HepG2 (cell line): ENCODE measurements at regions not wholly inside any gene's neighbourhood (a gene's known extent, or its start where the extent isn't known, plus 50 kb on each side); places are given as distances from the start of the nearest gene placed in this dataset.
"Not testable (repeated sequence)": the region's sequence is repeated elsewhere in the genome, so short reads cannot be mapped to it uniquely, and the experiment has no call there.

Experiments used
- ATAC-seq: fragments of 200-7000 bp; cut with Tn5 transposase; 3 replicates; pipeline ENCODE4 v1.9.1; 2020; ENCODE audit warnings: mild to moderate bottlenecking, moderate library complexity
- BruUV-seq: library from RNA; stranded (reverse); fragments of 400-500 nt; replicated peaks from 2 replicates; lab custom pipeline; 2021; lab: Mats Ljungman, UMichigan
- CTCF ChIA-PET: fragments of 300-600 bp; formaldehyde crosslinking; extraction: SDS; loops from one replicate; lab custom pipeline; 2021; ENCODE audit warnings: low total read pairs, inconsistent platforms, low intra/inter-chr PET ratio; lab: Yijun Ruan, JAX
- POLR2A ChIA-PET: fragments of 350-600 bp; sonication (Branson Sonifier 250); formaldehyde crosslinking; loops from one replicate; lab custom pipeline; 2020; ENCODE audit warnings: antibody characterized with exemption, inconsistent platforms; lab: Yijun Ruan, JAX
- DNase-seq: peaks from one replicate; pipeline ENCODE4 v3.0.0-alpha.2; 2015; ENCODE audit warnings: low spot score
- FAIRE-seq: peaks from 3 replicates; lab custom pipeline; 2011; peaks lifted over from hg19 to GRCh38; lab: Jason Lieb, UNC
- H2AFZ ChIP-seq: one replicate; pipeline ENCODE4 v1.6.1; 2011; ENCODE audit warnings: low read length, inconsistent platforms
- H3K27ac ChIP-seq: fragments of 300-600 bp; 3 replicates; pipeline ENCODE4 v1.8.0; 2011; ENCODE audit warnings: mixed run types, mild to moderate bottlenecking, mixed read lengths, low read length, inconsistent platforms; ENCODE audit not compliant: insufficient read depth; ENCODE audit errors: extremely low read length
- H3K27me3 ChIP-seq, 2 experiments: fragments of 200-600 bp in 1 of 2; 2 replicates in 1 of 2; 3 replicates in 1 of 2; pipeline versions ENCODE4 v1.6.0 to v1.8.0; 2011; ENCODE audit warnings: low read length in 2 of 2, mild to moderate bottlenecking in 2 of 2, moderate library complexity in 2 of 2, inconsistent platforms in 1 of 2; ENCODE audit not compliant: insufficient read depth in 2 of 2, control insufficient read depth in 1 of 2
- H3K36me3 ChIP-seq, 2 experiments: fragments of 200-600 bp in 1 of 2; replicated peaks in 1 of 2; 2 replicates in 1 of 2; 3 replicates in 1 of 2; pipeline versions ENCODE4 v1.5.1 to v1.8.0; 2011; ENCODE audit warnings: low read length in 2 of 2, inconsistent platforms in 1 of 2; ENCODE audit not compliant: insufficient read depth in 2 of 2, control insufficient read depth in 1 of 2
- H3K4me1 ChIP-seq: 2 replicates; pipeline ENCODE4 v1.5.1; 2012; ENCODE audit warnings: low read length, inconsistent platforms; ENCODE audit not compliant: insufficient read depth
- H3K4me2 ChIP-seq: 2 replicates; pipeline ENCODE4 v1.6.0; 2011; ENCODE audit warnings: low read depth, low read length, inconsistent platforms
- H3K4me3 ChIP-seq, 3 experiments: fragments of 200-600 bp in 1 of 3; sonication (generic), shearing (Covaris generic) in 1 of 3; replicated peaks in 1 of 3; 2 replicates each; pipeline ENCODE4 v1.5.1; 2011 to 2016; ENCODE audit warnings: low read length in 3 of 3, inconsistent platforms in 2 of 3, low read depth in 2 of 3, mild to moderate bottlenecking in 2 of 3, control low read depth in 1 of 3, mixed read lengths in 1 of 3; ENCODE audit not compliant: insufficient read depth in 1 of 3
- H3K79me2 ChIP-seq: one replicate; pipeline ENCODE4 v1.6.1; 2011; ENCODE audit warnings: low read length, inconsistent platforms; ENCODE audit not compliant: insufficient read depth
- H3K9ac ChIP-seq: 2 replicates; pipeline ENCODE4 v1.6.0; 2011; ENCODE audit warnings: mild to moderate bottlenecking, low read depth, low read length, inconsistent platforms; ENCODE audit not compliant: insufficient read depth
- H3K9me3 ChIP-seq: 2 replicates; pipeline ENCODE4 v1.5.1; 2012; ENCODE audit warnings: mild to moderate bottlenecking, low read length
- H4K20me1 ChIP-seq: 2 replicates; pipeline ENCODE4 v1.6.0; 2011; ENCODE audit warnings: inconsistent platforms, mild to moderate bottlenecking, low read length, moderate library complexity; ENCODE audit not compliant: insufficient read depth
- MAFF ChIP-seq: IDR thresholded peaks from 2 replicates; pipeline ENCODE4 v1.6.1; 2011; ENCODE audit warnings: low read depth, low read length, improper control_type of control experiment
- MAFK ChIP-seq, 2 experiments: IDR thresholded peaks in 1 of 2; conservative IDR thresholded peaks in 1 of 2; 2 replicates each; pipeline ENCODE4 v1.6.1; 2011; ENCODE audit warnings: improper control_type of control experiment in 2 of 2, low read length in 2 of 2
- WGBS: methylation state at CpG from one replicate; pipeline ENCODE4 v1.1.6; 2017; ENCODE audit warnings: low lambda C conversion rate; 5-methylcytosine and 5-hydroxymethylcytosine counted together
- in situ Hi-C: cut with HindIII; loops from 2 replicates; pipeline ENCODE4 v1.10.0; 2017; ENCODE audit warnings: low pct_unique_long_range_greater_than_20kb; ENCODE audit not compliant: extremely low pct_ligation_motif_present
- intact Hi-C: fragments of 100-400 bp; cut with micrococcal nuclease; formaldehyde crosslinking; loops from one replicate; pipeline ENCODE4 v1.10.0; 2022; ENCODE audit not compliant: unreplicated experiment

- intact Hi-C loops, CTCF ChIA-PET, H3K27ac ChIP-seq, H3K9ac ChIP-seq, H4K20me1 ChIP-seq, H3K27me3 ChIP-seq, H3K36me3 ChIP-seq, H3K79me2 ChIP-seq, ATAC-seq, H3K9me3 ChIP-seq, POLR2A ChIA-PET, H2AFZ ChIP-seq, DNase-seq, H3K4me2 ChIP-seq, FAIRE-seq, H3K4me3 ChIP-seq, H3K4me1 ChIP-seq, BruUV-seq, in situ Hi-C loops: not testable (repeated sequence)
- 3% methylated on average over 1 of the region's 1 CpG for WGBS
- TF ChIP-seq MAFF (peak; percentile 65), MAFK (conservative IDR thresholded peaks at IDR 0.05 in 1 of 2, IDR thresholded peaks at IDR 0.05 in 1 of 2; ENCODE audit: low read length in 2 of 2) (peak; percentile 50 to 77; a peak in 3 of 4 replicates)
Measured at GRCh38 chr7:76838357-76838756, 193.8 kb downstream of the SPDYE17 start.

GRCh38 chr7:76829233-76829632, 202.2 kb upstream of the POMZP3 start:
- H3K9ac ChIP-seq, H3K27me3 ChIP-seq, H3K9me3 ChIP-seq, H4K20me1 ChIP-seq, intact Hi-C loops, H3K4me2 ChIP-seq, H3K36me3 ChIP-seq, in situ Hi-C loops, FAIRE-seq, H2AFZ ChIP-seq, CTCF ChIA-PET, H3K79me2 ChIP-seq, H3K27ac ChIP-seq, H3K4me3 ChIP-seq, DNase-seq, H3K4me1 ChIP-seq, BruUV-seq, ATAC-seq, POLR2A ChIA-PET: not testable (repeated sequence)
- WGBS: 4% methylated on average over 3 of the region's 3 CpGs

- H3K36me3 ChIP-seq, POLR2A ChIA-PET, H2AFZ ChIP-seq, H3K4me2 ChIP-seq, H3K9me3 ChIP-seq, H3K79me2 ChIP-seq, FAIRE-seq, ATAC-seq, DNase-seq, intact Hi-C loops, BruUV-seq, H3K4me3 ChIP-seq, H3K4me1 ChIP-seq, in situ Hi-C loops, H4K20me1 ChIP-seq, H3K27me3 ChIP-seq, H3K9ac ChIP-seq, H3K27ac ChIP-seq, CTCF ChIA-PET: not testable (repeated sequence)
- 71% methylated on average over 4 of the region's 4 CpGs for WGBS
Measured at GRCh38 chr7:76826181-76826580, 199.1 kb upstream of the POMZP3 start.

- H3K4me3 ChIP-seq, intact Hi-C loops, FAIRE-seq, POLR2A ChIA-PET, BruUV-seq, H3K9ac ChIP-seq, in situ Hi-C loops, DNase-seq, H4K20me1 ChIP-seq, H2AFZ ChIP-seq, H3K27ac ChIP-seq, H3K36me3 ChIP-seq, CTCF ChIA-PET, H3K27me3 ChIP-seq, H3K79me2 ChIP-seq, ATAC-seq, H3K4me1 ChIP-seq, H3K4me2 ChIP-seq, H3K9me3 ChIP-seq: not testable (repeated sequence)
- 41% methylated on average over 2 of the region's 4 CpGs for WGBS
Measured at GRCh38 chr7:76809856-76810255, 182.8 kb upstream of the POMZP3 start.
